ENCODE measurements at regions not wholly inside any gene's neighbourhood (a gene's known extent, or its start where the extent isn't known, plus 50 kb on each side); places are given as distances from the start of the nearest gene placed in this dataset.

- Histone ChIP-seq H3K9ac (ENCODE audit: low read length in 2 of 2) (no peak overlapping the region), H3K27me3 (ENCODE audit: control insufficient read depth in 1 of 2, insufficient read depth in 2 of 2, low read length in 2 of 2) (no peaks in the 10 kb centered on the region), H3K36me3 (ENCODE audit: control insufficient read depth in 2 of 2, insufficient read depth in 2 of 2, low read length in 2 of 2) (no peaks in the 10 kb centered on the region), H3K4me1 (ENCODE audit: control insufficient read depth, insufficient read depth, low read length) (peaks cover 13% of the 10 kb centered on the region), H3K4me3 (ENCODE audit: low read length in 2 of 2) (no peak overlapping the region), H3K27ac (ENCODE audit: low read length) (no peak overlapping the region), H3K9me3 (ENCODE audit: control insufficient read depth in 2 of 2, low read length in 2 of 2) (no peaks in the 10 kb centered on the region)
Measured at GRCh38 chr5:34574936-34575467, 81.1 kb upstream of the RAI14 start.

GRCh38 chr5:34576891-34577666 lies 79.0 kb upstream of the RAI14 start:
- H3K27ac ChIP-seq (ENCODE audit: low read length), result no peak overlapping the region
- no peak overlapping the region for H3K9ac ChIP-seq (ENCODE audit: low read length in 2 of 2)
- peaks cover 13% of the 10 kb centered on the region for H3K4me1 ChIP-seq (ENCODE audit: control insufficient read depth, insufficient read depth, low read length)
- no peak overlapping the region for H3K4me3 ChIP-seq (ENCODE audit: low read length in 2 of 2)
- H3K9me3 ChIP-seq (ENCODE audit: control insufficient read depth in 2 of 2, low read length in 2 of 2), result no peaks in the 10 kb centered on the region
- no peaks in the 10 kb centered on the region for H3K27me3 ChIP-seq (ENCODE audit: control insufficient read depth in 1 of 2, insufficient read depth in 2 of 2, low read length in 2 of 2)
- no peaks in the 10 kb centered on the region for H3K36me3 ChIP-seq (ENCODE audit: control insufficient read depth in 2 of 2, insufficient read depth in 2 of 2, low read length in 2 of 2)

DNA sequence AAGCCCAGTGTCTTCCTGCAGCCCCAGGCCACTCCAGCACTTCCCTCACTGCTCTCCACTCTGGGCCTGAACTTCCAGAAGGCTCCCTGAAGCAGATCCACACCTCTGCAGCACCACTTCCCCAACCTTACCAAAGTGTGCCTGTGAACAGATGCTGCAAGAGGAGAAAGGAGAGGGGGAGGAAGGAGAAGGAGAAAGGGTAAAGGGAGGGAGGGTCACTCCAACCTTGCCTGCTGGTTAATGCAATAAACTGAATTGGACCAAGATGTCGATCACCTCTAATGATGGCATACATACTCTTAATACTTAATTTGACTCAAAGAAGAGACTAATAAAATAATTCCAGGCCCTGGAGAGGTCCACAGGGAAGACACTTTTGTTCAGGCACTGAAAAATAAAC lies 77.2 kb upstream of the RAI14 start:
- H3K27ac ChIP-seq (ENCODE audit: low read length), result no peak overlapping the region
- H3K9me3 ChIP-seq (ENCODE audit: control insufficient read depth in 2 of 2, low read length in 2 of 2), result no peaks in the 10 kb centered on the region
- H3K36me3 ChIP-seq (ENCODE audit: control insufficient read depth in 2 of 2, insufficient read depth in 2 of 2, low read length in 2 of 2), result no peaks in the 10 kb centered on the region
- H3K9ac ChIP-seq (ENCODE audit: low read length in 2 of 2), result no peak overlapping the region
- H3K4me1 ChIP-seq (ENCODE audit: control insufficient read depth, insufficient read depth, low read length), result peaks cover 13% of the 10 kb centered on the region
- H3K4me3 ChIP-seq (ENCODE audit: low read length in 2 of 2), result no peak overlapping the region
- H3K27me3 ChIP-seq (ENCODE audit: control insufficient read depth in 1 of 2, insufficient read depth in 2 of 2, low read length in 2 of 2), result no peaks in the 10 kb centered on the region

DNA sequence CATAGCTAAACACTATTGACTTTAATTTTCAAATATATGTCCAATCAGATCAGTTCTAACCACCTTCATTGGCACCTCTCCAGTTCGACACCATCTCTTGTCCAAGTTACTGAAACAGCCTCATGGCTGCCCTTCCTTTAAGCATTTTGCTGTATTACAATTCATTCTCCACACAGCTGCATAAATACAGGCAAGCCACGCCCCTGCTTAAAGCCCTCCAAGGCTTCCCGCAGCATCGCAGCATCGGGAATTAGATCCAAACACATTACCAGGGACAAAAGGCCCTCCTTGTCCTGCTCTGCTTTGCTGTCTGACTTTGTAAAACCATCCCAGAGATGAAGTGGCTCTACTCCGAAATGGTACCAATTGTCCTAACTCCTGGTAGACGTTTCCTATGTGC lies 75.1 kb upstream of the RAI14 start:
- Histone ChIP-seq H3K36me3 (ENCODE audit: control insufficient read depth in 2 of 2, insufficient read depth in 2 of 2, low read length in 2 of 2) (no peaks in the 10 kb centered on the region), H3K9ac (ENCODE audit: low read length in 2 of 2) (no peak overlapping the region), H3K9me3 (ENCODE audit: control insufficient read depth in 2 of 2, low read length in 2 of 2) (no peaks in the 10 kb centered on the region), H3K4me1 (ENCODE audit: control insufficient read depth, insufficient read depth, low read length) (peaks cover 13% of the 10 kb centered on the region), H3K4me3 (ENCODE audit: low read length in 2 of 2) (no peak overlapping the region), H3K27me3 (ENCODE audit: control insufficient read depth in 1 of 2, insufficient read depth in 2 of 2, low read length in 2 of 2) (no peaks in the 10 kb centered on the region), H3K27ac (ENCODE audit: low read length) (no peak overlapping the region)

DNA sequence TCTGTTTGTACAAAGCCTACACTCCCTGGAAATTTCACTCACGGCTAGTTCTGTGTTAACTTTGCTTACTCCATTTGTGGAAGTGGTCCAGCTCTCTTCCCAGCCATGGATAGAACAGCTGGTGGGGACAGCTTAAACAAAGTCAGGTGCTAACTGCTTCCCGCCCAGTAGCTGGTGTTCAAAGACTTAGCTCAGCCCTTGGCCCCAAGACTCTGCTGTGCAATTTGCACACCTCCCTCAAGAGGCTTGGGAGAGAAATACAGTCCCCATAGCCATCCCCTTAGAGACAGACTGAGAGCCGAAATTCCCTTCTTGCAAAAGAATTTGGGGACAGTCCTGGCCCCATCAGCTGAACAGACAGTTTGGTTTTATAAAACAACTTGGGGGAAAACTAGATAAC lies 73.8 kb upstream of the RAI14 start:
- Histone ChIP-seq H3K27ac (ENCODE audit: low read length) (no peak overlapping the region), H3K36me3 (ENCODE audit: control insufficient read depth in 2 of 2, insufficient read depth in 2 of 2, low read length in 2 of 2) (no peaks in the 10 kb centered on the region), H3K9me3 (ENCODE audit: control insufficient read depth in 2 of 2, low read length in 2 of 2) (no peaks in the 10 kb centered on the region), H3K9ac (ENCODE audit: low read length in 2 of 2) (no peak overlapping the region), H3K4me1 (ENCODE audit: control insufficient read depth, insufficient read depth, low read length) (peaks cover under 1% of the 10 kb centered on the region), H3K4me3 (ENCODE audit: low read length in 2 of 2) (no peak overlapping the region), H3K27me3 (ENCODE audit: control insufficient read depth in 1 of 2, insufficient read depth in 2 of 2, low read length in 2 of 2) (no peaks in the 10 kb centered on the region)

GRCh38 chr5:34583167-34583566 lies 73.0 kb upstream of the RAI14 start:
- Histone ChIP-seq H3K27ac (ENCODE audit: low read length) (no peak overlapping the region), H3K9ac (ENCODE audit: low read length in 2 of 2) (no peak overlapping the region), H3K4me1 (ENCODE audit: control insufficient read depth, insufficient read depth, low read length) (no peaks in the 10 kb centered on the region), H3K9me3 (ENCODE audit: control insufficient read depth in 2 of 2, low read length in 2 of 2) (no peaks in the 10 kb centered on the region), H3K27me3 (ENCODE audit: control insufficient read depth in 1 of 2, insufficient read depth in 2 of 2, low read length in 2 of 2) (no peaks in the 10 kb centered on the region), H3K4me3 (ENCODE audit: low read length in 2 of 2) (no peak overlapping the region), H3K36me3 (ENCODE audit: control insufficient read depth in 2 of 2, insufficient read depth in 2 of 2, low read length in 2 of 2) (no peaks in the 10 kb centered on the region)

DNA sequence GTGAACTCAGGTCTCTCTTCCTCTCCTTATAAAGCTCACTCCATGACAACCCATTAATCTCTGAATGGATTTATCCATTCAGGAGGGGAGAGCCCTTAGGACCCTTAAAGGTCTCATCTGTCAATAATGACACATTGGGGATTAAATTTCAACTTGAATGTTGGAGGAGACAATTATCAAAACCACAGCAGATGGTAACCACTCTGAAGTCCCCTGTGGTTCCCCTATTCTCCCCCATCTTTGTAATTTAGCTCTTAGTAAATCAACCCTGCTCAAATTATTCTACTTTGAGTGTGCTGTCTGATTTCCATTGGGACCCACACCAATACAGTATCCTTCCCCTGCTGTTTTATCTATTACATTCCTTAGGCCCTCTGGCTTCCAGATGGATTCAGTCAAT lies 72.0 kb upstream of the RAI14 start:
- Histone ChIP-seq H3K27ac (ENCODE audit: low read length) (no peak overlapping the region), H3K27me3 (ENCODE audit: control insufficient read depth in 1 of 2, insufficient read depth in 2 of 2, low read length in 2 of 2) (no peaks in the 10 kb centered on the region), H3K9me3 (ENCODE audit: control insufficient read depth in 2 of 2, low read length in 2 of 2) (no peaks in the 10 kb centered on the region), H3K4me1 (ENCODE audit: control insufficient read depth, insufficient read depth, low read length) (no peaks in the 10 kb centered on the region), H3K9ac (ENCODE audit: low read length in 2 of 2) (no peak overlapping the region), H3K4me3 (ENCODE audit: low read length in 2 of 2) (no peak overlapping the region), H3K36me3 (ENCODE audit: control insufficient read depth in 2 of 2, insufficient read depth in 2 of 2, low read length in 2 of 2) (no peaks in the 10 kb centered on the region)

- Histone ChIP-seq H3K4me1 (ENCODE audit: control insufficient read depth, insufficient read depth, low read length) (no peaks in the 10 kb centered on the region), H3K4me3 (ENCODE audit: low read length in 2 of 2) (no peak overlapping the region), H3K9ac (ENCODE audit: low read length in 2 of 2) (no peak overlapping the region), H3K9me3 (ENCODE audit: control insufficient read depth in 2 of 2, low read length in 2 of 2) (no peaks in the 10 kb centered on the region), H3K27ac (ENCODE audit: low read length) (no peak overlapping the region), H3K36me3 (ENCODE audit: control insufficient read depth in 2 of 2, insufficient read depth in 2 of 2, low read length in 2 of 2) (no peaks in the 10 kb centered on the region), H3K27me3 (ENCODE audit: control insufficient read depth in 1 of 2, insufficient read depth in 2 of 2, low read length in 2 of 2) (no peaks in the 10 kb centered on the region)
Measured at GRCh38 chr5:34585601-34586104, 70.5 kb upstream of the RAI14 start.

- H3K36me3 ChIP-seq (ENCODE audit: control insufficient read depth in 2 of 2, insufficient read depth in 2 of 2, low read length in 2 of 2), result no peaks in the 10 kb centered on the region
- H3K4me1 ChIP-seq (ENCODE audit: control insufficient read depth, insufficient read depth, low read length), result no peaks in the 10 kb centered on the region
- no peak overlapping the region for H3K9ac ChIP-seq (ENCODE audit: low read length in 2 of 2)
- no peak overlapping the region for H3K4me3 ChIP-seq (ENCODE audit: low read length in 2 of 2)
- no peaks in the 10 kb centered on the region for H3K9me3 ChIP-seq (ENCODE audit: control insufficient read depth in 2 of 2, low read length in 2 of 2)
- no peak overlapping the region for H3K27ac ChIP-seq (ENCODE audit: low read length)
- no peaks in the 10 kb centered on the region for H3K27me3 ChIP-seq (ENCODE audit: control insufficient read depth in 1 of 2, insufficient read depth in 2 of 2, low read length in 2 of 2)
Measured at GRCh38 chr5:34586117-34586885, 69.8 kb upstream of the RAI14 start.

- H3K4me1 ChIP-seq (ENCODE audit: control insufficient read depth, insufficient read depth, low read length), result no peaks in the 10 kb centered on the region
- H3K4me3 ChIP-seq (ENCODE audit: low read length in 2 of 2), result no peak overlapping the region
- H3K9me3 ChIP-seq (ENCODE audit: control insufficient read depth in 2 of 2, low read length in 2 of 2), result no peaks in the 10 kb centered on the region
- H3K27ac ChIP-seq (ENCODE audit: low read length), result no peak overlapping the region
- no peaks in the 10 kb centered on the region for H3K36me3 ChIP-seq (ENCODE audit: control insufficient read depth in 2 of 2, insufficient read depth in 2 of 2, low read length in 2 of 2)
- no peak overlapping the region for H3K9ac ChIP-seq (ENCODE audit: low read length in 2 of 2)
- H3K27me3 ChIP-seq (ENCODE audit: control insufficient read depth in 1 of 2, insufficient read depth in 2 of 2, low read length in 2 of 2), result no peaks in the 10 kb centered on the region
Measured at GRCh38 chr5:34587355-34588241, 68.5 kb upstream of the RAI14 start.
